IPS-NIHi7 (cell line): ENCODE measurements at regions not wholly inside any gene's neighbourhood (a gene's known extent, or its start where the extent isn't known, plus 50 kb on each side); places are given as distances from the start of the nearest gene placed in this dataset.
"Not testable (repeated sequence)": the region's sequence is repeated elsewhere in the genome, so short reads cannot be mapped to it uniquely, and the experiment has no call there.

Source experiments
- DNase-seq: peaks from one replicate; pipeline ENCODE4 v3.0.0; 2012; ENCODE audit warnings: mixed read lengths; ENCODE audit errors: extremely low spot score

GRCh38 chr11:70592641-70593165, 194.4 kb downstream of the CTTN start:
- no peak for DNase-seq

GRCh38 chr11:70593446-70593983, 195.2 kb downstream of the CTTN start:
- DNase-seq: no peak

- no peak for DNase-seq
Observed at GRCh38 chr11:70594031-70594430, 195.7 kb downstream of the CTTN start.

- no peak for DNase-seq
Observed at GRCh38 chr11:70594606-70595005, 196.3 kb downstream of the CTTN start.

- no peak for DNase-seq
Observed at GRCh38 chr11:70595016-70595415, 196.7 kb downstream of the CTTN start.

GRCh38 chr11:70595452-70595851, 197.1 kb downstream of the CTTN start:
- DNase-seq: no peak

GRCh38 chr11:70596091-70596490, 197.8 kb downstream of the CTTN start:
- no peak for DNase-seq

- DNase-seq: no peak
Observed at GRCh38 chr11:70597006-70597555, 198.8 kb downstream of the CTTN start.

GRCh38 chr11:70597751-70598625, 199.7 kb downstream of the CTTN start:
- no peak for DNase-seq

- not testable (repeated sequence) for DNase-seq
Observed at GRCh38 chr11:70600911-70601415, 202.6 kb downstream of the CTTN start.

GRCh38 chr11:70601861-70602538, 203.7 kb downstream of the CTTN start:
- no peak for DNase-seq

GRCh38 chr11:70603114-70603755, 204.9 kb downstream of the CTTN start:
- no peak for DNase-seq

- no peak for DNase-seq
Observed at GRCh38 chr11:70603756-70604211, 205.5 kb downstream of the CTTN start.

- DNase-seq: no peak
Observed at GRCh38 chr11:70604221-70604620, 205.9 kb downstream of the CTTN start.

- DNase-seq: no peak
Observed at GRCh38 chr11:70604630-70605467, 206.5 kb downstream of the CTTN start.

GRCh38 chr11:70605468-70605815, 207.1 kb downstream of the CTTN start:
- no peak for DNase-seq

GRCh38 chr11:70605846-70606245, 207.5 kb downstream of the CTTN start:
- DNase-seq: no peak

- no peak for DNase-seq
Observed at GRCh38 chr11:70606248-70606950, 208.1 kb downstream of the CTTN start.

- DNase-seq: no peak
Observed at GRCh38 chr11:70606951-70607330, 208.6 kb downstream of the CTTN start.

GRCh38 chr11:70607561-70607960, 209.2 kb downstream of the CTTN start:
- DNase-seq: no peak
